HG03571 (cell line): ENCODE measurements at regions not wholly inside any gene's neighbourhood (a gene's known extent, or its start where the extent isn't known, plus 50 kb on each side); places are given as distances from the start of the nearest gene placed in this dataset.

Experiments used
- ATAC-seq: cut with Tn5 transposase; IDR thresholded peaks from one replicate; pipeline ENCODE4 v1.9.1; 2021; ENCODE audit not compliant: unreplicated experiment

GRCh38 chr2:103469800-103470199, 708.0 kb downstream of the TMEM182 start:
- ATAC-seq, result no peak

GRCh38 chr2:103484906-103485305, 723.1 kb downstream of the TMEM182 start:
- ATAC-seq, result no peak

GRCh38 chr2:103496850-103497249, 735.0 kb downstream of the TMEM182 start:
- ATAC-seq, result no peak

GRCh38 chr2:103506812-103507211, 745.0 kb downstream of the TMEM182 start:
- ATAC-seq, result no peak

- ATAC-seq, result no peak
Observed at GRCh38 chr2:103512442-103512841, 750.6 kb downstream of the TMEM182 start.

GRCh38 chr2:103520547-103520946, 758.7 kb downstream of the TMEM182 start:
- ATAC-seq, result no peak

- no peak for ATAC-seq
Observed at GRCh38 chr2:103525756-103526155, 763.9 kb downstream of the TMEM182 start.

- ATAC-seq, result no peak
Observed at GRCh38 chr2:103526757-103527156, 764.9 kb downstream of the TMEM182 start.

GRCh38 chr2:103527278-103527677, 765.4 kb downstream of the TMEM182 start:
- ATAC-seq, result no peak

- no peak for ATAC-seq
Observed at GRCh38 chr2:103529798-103530502, 768.1 kb downstream of the TMEM182 start.

- no peak for ATAC-seq
Observed at GRCh38 chr2:103552775-103553174, 790.9 kb downstream of the TMEM182 start.

- ATAC-seq, result no peak
Observed at GRCh38 chr2:103594823-103595222, 833.0 kb downstream of the TMEM182 start.

GRCh38 chr2:103605071-103605780, 843.4 kb downstream of the TMEM182 start:
- no peak for ATAC-seq

- ATAC-seq, result no peak
Observed at GRCh38 chr2:103615611-103616105, 853.8 kb downstream of the TMEM182 start.

- no peak for ATAC-seq
Observed at GRCh38 chr2:103616891-103617290, 855.1 kb downstream of the TMEM182 start.

GRCh38 chr2:103618112-103618511, 856.3 kb downstream of the TMEM182 start:
- no peak for ATAC-seq

GRCh38 chr2:103627301-103627700, 865.5 kb downstream of the TMEM182 start:
- ATAC-seq, result no peak

- ATAC-seq, result no peak
Observed at GRCh38 chr2:103638978-103639377, 877.1 kb downstream of the TMEM182 start.

- no peak for ATAC-seq
Observed at GRCh38 chr2:103656558-103656957, 894.7 kb downstream of the TMEM182 start.

GRCh38 chr2:103660519-103660918, 898.7 kb downstream of the TMEM182 start:
- no peak for ATAC-seq

GRCh38 chr2:103660947-103661346, 899.1 kb downstream of the TMEM182 start:
- no peak for ATAC-seq

- no peak for ATAC-seq
Observed at GRCh38 chr2:103664690-103665089, 902.9 kb downstream of the TMEM182 start.
